ENCODE measurements at regions not wholly inside any gene's neighbourhood (a gene's known extent, or its start where the extent isn't known, plus 50 kb on each side); places are given as distances from the start of the nearest gene placed in this dataset.

DNA sequence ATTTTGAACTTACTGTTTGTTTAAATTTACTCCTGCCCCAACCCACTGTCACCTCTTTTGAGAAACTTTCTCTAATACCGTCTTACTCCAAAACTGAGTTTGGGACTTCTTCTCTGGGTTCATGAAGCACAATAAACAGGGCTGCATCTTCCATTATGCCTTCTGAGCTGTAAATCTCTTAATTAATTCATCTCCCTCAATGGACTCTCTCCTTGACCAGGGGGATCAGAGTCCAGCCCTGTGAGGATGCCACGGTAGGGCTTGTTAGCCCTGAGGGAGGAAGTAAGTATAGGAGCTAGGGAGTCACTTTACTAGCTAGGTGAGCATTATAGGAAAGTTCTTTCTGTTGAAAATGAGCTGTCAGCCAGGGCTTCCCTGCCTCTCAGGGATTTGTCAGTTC is 299.3 kb upstream of the SATB1 start:
- Histone ChIP-seq H3K4me1 (no peaks in the 10 kb centered on the region), H3K27ac (no peak overlapping the region), H3K4me3 (no peak overlapping the region), H3K36me3 (no peaks in the 10 kb centered on the region), H3K9me3 (no peaks in the 10 kb centered on the region), H3K27me3 (no peaks in the 10 kb centered on the region)
- intact Hi-C loops (cut with DNase I) = no loop called here
- DNase-seq (ENCODE audit: extremely low spot score in 2 of 2) = no peak
- TF ChIP-seq POLR2AphosphoS5 (IDR thresholded peaks at IDR 0.05; ENCODE audit: insufficient read depth in 1 of 2, low read depth in 1 of 2) = no peak

DNA sequence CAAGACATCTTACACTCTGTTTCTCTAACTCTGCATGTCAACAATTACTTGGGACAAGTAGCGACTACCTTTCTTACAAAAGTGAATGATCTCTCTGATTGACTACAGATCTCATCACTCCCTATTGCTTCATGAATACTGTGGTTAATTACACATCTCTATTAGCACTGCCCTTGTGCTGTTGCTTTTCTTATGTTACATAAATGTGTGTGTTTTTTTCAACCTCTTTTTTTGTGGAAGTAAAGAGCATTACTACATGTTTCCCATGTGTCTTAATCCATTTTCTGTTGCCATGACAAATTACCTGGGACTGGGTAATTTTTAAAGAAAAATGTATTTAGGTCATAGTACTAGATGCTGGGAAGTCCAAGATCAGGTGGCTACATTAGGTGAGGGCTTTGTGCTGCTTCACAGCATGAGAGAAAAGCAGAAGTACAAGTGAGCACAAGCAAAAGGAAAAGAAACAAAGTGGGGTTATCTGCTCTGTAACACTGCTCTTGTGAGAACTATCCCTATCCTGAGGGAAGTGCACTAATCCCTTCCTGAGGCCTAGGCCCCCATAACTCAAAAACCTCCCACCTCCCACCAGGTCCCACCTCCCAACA is 298.2 kb upstream of the SATB1 start:
- intact Hi-C loops (cut with DNase I) = no loop called here
- Histone ChIP-seq H3K4me1 (no peaks in the 10 kb centered on the region), H3K4me3 (no peak overlapping the region), H3K9me3 (no peaks in the 10 kb centered on the region), H3K27me3 (no peaks in the 10 kb centered on the region), H3K27ac (no peak overlapping the region), H3K36me3 (no peaks in the 10 kb centered on the region)
- DNase-seq (ENCODE audit: extremely low spot score in 2 of 2) = no peak
- TF ChIP-seq POLR2AphosphoS5 (IDR thresholded peaks at IDR 0.05; ENCODE audit: insufficient read depth in 1 of 2, low read depth in 1 of 2) = no peak
- TF ChIP-seq, protein P1, sequence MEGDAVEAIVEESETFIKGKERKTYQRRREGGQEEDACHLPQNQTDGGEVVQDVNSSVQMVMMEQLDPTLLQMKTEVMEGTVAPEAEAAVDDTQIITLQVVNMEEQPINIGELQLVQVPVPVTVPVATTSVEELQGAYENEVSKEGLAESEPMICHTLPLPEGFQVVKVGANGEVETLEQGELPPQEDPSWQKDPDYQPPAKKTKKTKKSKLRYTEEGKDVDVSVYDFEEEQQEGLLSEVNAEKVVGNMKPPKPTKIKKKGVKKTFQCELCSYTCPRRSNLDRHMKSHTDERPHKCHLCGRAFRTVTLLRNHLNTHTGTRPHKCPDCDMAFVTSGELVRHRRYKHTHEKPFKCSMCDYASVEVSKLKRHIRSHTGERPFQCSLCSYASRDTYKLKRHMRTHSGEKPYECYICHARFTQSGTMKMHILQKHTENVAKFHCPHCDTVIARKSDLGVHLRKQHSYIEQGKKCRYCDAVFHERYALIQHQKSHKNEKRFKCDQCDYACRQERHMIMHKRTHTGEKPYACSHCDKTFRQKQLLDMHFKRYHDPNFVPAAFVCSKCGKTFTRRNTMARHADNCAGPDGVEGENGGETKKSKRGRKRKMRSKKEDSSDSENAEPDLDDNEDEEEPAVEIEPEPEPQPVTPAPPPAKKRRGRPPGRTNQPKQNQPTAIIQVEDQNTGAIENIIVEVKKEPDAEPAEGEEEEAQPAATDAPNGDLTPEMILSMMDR (IDR thresholded peaks at IDR 0.05) = no peak
- TF ChIP-seq POLR2A (IDR thresholded peaks at IDR 0.05) = no peak

DNA sequence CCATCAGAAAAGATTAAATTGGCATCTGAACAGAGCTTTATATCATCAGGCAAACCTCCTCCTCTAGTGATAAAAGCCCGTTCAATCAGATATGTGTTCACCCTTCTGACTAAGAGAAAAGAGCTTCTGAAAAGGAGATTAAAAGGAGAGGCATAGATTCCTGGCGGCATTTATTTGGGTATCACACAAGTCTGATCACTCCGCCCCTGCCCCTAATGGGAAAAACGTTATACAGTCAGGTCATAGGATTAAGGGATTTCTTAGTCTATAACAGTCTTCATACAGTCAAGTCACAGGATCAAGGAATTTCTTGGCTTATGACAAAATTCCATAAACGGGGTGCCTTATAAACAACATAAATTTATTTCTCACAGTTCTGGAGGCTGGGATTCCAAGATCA is 295.4 kb upstream of the SATB1 start:
- Histone ChIP-seq H3K4me1 (no peaks in the 10 kb centered on the region), H3K36me3 (no peaks in the 10 kb centered on the region), H3K27ac (no peak overlapping the region), H3K4me3 (no peak overlapping the region), H3K9me3 (no peaks in the 10 kb centered on the region), H3K27me3 (no peaks in the 10 kb centered on the region)
- intact Hi-C loops (cut with DNase I) = no loop called here
- DNase-seq (ENCODE audit: extremely low spot score in 2 of 2) = no peak
- TF ChIP-seq POLR2A (IDR thresholded peaks at IDR 0.05) (no peak), POLR2AphosphoS5 (IDR thresholded peaks at IDR 0.05; ENCODE audit: insufficient read depth in 1 of 2, low read depth in 1 of 2) (no peak)
- TF ChIP-seq, protein P1 (IDR thresholded peaks at IDR 0.05) = no peak

DNA sequence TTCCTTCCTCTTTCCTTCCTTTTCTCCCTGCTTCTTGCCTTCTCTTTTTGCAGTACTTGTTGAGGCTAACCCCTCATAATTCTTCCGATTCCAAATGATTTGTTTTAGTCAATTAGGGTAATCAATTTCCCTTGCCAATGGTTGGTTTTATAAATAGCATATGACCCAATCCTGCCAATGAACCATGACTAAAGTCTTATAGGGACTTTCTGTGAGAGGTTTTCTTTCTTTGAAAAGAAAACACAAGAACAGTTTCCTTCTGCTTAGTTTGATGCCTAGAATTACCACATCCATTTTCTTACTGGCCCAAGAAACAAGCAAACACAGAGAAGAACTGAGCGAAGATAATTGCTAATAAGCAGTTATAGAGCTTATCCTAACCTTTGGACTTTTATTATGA is 292.5 kb upstream of the SATB1 start:
- Histone ChIP-seq H3K9me3 (no peaks in the 10 kb centered on the region), H3K4me3 (no peak overlapping the region), H3K27ac (no peak overlapping the region), H3K27me3 (no peaks in the 10 kb centered on the region), H3K36me3 (no peaks in the 10 kb centered on the region), H3K4me1 (no peaks in the 10 kb centered on the region)
- no peak for TF ChIP-seq POLR2A (IDR thresholded peaks at IDR 0.05)
- TF ChIP-seq, protein P1 (IDR thresholded peaks at IDR 0.05) = no peak
- DNase-seq (ENCODE audit: extremely low spot score in 2 of 2) = no peak
- intact Hi-C loops (cut with DNase I) = no loop called here

DNA sequence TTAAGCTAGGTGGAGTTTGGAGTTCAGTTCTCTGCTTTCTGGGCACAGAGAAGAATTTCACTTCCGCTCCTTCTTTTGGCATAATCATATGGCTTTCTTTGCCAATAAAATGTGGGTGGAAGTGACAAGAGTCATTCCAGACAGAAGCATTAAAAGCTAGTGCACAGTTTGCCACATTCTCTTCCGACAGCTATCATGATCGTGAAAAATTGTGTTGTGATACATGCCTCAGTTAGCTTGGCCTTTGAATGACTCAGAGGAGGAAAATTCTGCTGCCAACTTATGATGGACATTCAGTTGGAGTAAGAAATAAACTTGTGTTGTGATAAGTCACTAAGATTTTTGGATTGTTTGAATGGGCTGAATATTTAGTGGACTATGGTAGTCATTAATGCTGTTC is 291.7 kb upstream of the SATB1 start:
- DNase-seq (ENCODE audit: extremely low spot score in 2 of 2) = no peak
- no peaks in the 10 kb centered on the region for H3K36me3 ChIP-seq
- no peak overlapping the region for H3K4me3 ChIP-seq
- no peaks in the 10 kb centered on the region for H3K4me1 ChIP-seq
- no peak overlapping the region for H3K27ac ChIP-seq
- TF ChIP-seq POLR2AphosphoS5 (IDR thresholded peaks at IDR 0.05; ENCODE audit: insufficient read depth in 1 of 2, low read depth in 1 of 2) = no peak
- TF ChIP-seq, protein P1 (IDR thresholded peaks at IDR 0.05) = no peak
- no peak for TF ChIP-seq POLR2A (IDR thresholded peaks at IDR 0.05)
- H3K27me3 ChIP-seq = no peaks in the 10 kb centered on the region
- intact Hi-C loops (cut with DNase I) = no loop called here
- no peaks in the 10 kb centered on the region for H3K9me3 ChIP-seq

All from vagina (tissue), 2 donors.